COR-L47 (cell line): ENCODE measurements at regions not wholly inside any gene's neighbourhood (a gene's known extent, or its start where the extent isn't known, plus 50 kb on each side); places are given as distances from the start of the nearest gene placed in this dataset.
"Not testable (repeated sequence)": the region's sequence is repeated elsewhere in the genome, so short reads cannot be mapped to it uniquely, and the experiment has no call there.

Experiments used
- DNase-seq: peaks from one replicate; lab custom pipeline; 2025; lab: John Stamatoyannopoulos, UW

GRCh38 chr3:16769525-16769924 is 115.2 kb upstream of the PLCL2 start:
- DNase-seq, result no peak

GRCh38 chr3:16770021-16770420 is 114.7 kb upstream of the PLCL2 start:
- no peak for DNase-seq

- no peak for DNase-seq
Measured at GRCh38 chr3:16770792-16771191, 114.0 kb upstream of the PLCL2 start.

GRCh38 chr3:16773594-16773993 is 111.2 kb upstream of the PLCL2 start:
- DNase-seq, result not testable (repeated sequence)

GRCh38 chr3:16774536-16774935 is 110.2 kb upstream of the PLCL2 start:
- not testable (repeated sequence) for DNase-seq

- DNase-seq, result no peak
Measured at GRCh38 chr3:16784973-16785372, 99.8 kb upstream of the PLCL2 start.

- no peak for DNase-seq
Measured at GRCh38 chr3:16785465-16785864, 99.3 kb upstream of the PLCL2 start.

GRCh38 chr3:16788440-16789056 is 96.2 kb upstream of the PLCL2 start:
- DNase-seq, result no peak

- no peak for DNase-seq
Measured at GRCh38 chr3:16789344-16790120, 95.2 kb upstream of the PLCL2 start.

GRCh38 chr3:16790432-16791400 is 94.0 kb upstream of the PLCL2 start:
- no peak for DNase-seq

- no peak for DNase-seq
Measured at GRCh38 chr3:16793321-16793720, 91.4 kb upstream of the PLCL2 start.

GRCh38 chr3:16794257-16794656 is 90.5 kb upstream of the PLCL2 start:
- no peak for DNase-seq

- DNase-seq, result no peak
Measured at GRCh38 chr3:16795581-16795980, 89.2 kb upstream of the PLCL2 start.

GRCh38 chr3:16797831-16798230 is 86.9 kb upstream of the PLCL2 start:
- no peak for DNase-seq

- no peak for DNase-seq
Measured at GRCh38 chr3:16798738-16799137, 86.0 kb upstream of the PLCL2 start.

GRCh38 chr3:16800361-16800760 is 84.4 kb upstream of the PLCL2 start:
- no peak for DNase-seq

- DNase-seq, result no peak
Measured at GRCh38 chr3:16801223-16801622, 83.5 kb upstream of the PLCL2 start.

GRCh38 chr3:16801698-16802097 is 83.1 kb upstream of the PLCL2 start:
- DNase-seq, result no peak

- no peak for DNase-seq
Measured at GRCh38 chr3:16802389-16802788, 82.4 kb upstream of the PLCL2 start.

- DNase-seq, result no peak
Measured at GRCh38 chr3:16803019-16803418, 81.7 kb upstream of the PLCL2 start.

GRCh38 chr3:16807391-16807790 is 77.4 kb upstream of the PLCL2 start:
- DNase-seq, result no peak

GRCh38 chr3:16808393-16809107 is 76.2 kb upstream of the PLCL2 start:
- no peak for DNase-seq
